ENCODE measurements at regions not wholly inside any gene's neighbourhood (a gene's known extent, or its start where the extent isn't known, plus 50 kb on each side); places are given as distances from the start of the nearest gene placed in this dataset.

GRCh38 chr15:31523655-31524049 lies 197.0 kb downstream of the KLF13 start:
- no peak overlapping the region for H3K9ac ChIP-seq (ENCODE audit: low read length)
- peaks cover 21% of the 10 kb centered on the region for H3K4me1 ChIP-seq (ENCODE audit: control insufficient read depth, insufficient read depth, low read length)
- H3K27ac ChIP-seq (ENCODE audit: low read depth, low read length) = no peak overlapping the region
- H3K9me3 ChIP-seq (ENCODE audit: control insufficient read depth, insufficient read depth, low read depth, low read length) = no peaks in the 10 kb centered on the region
- H3K36me3 ChIP-seq (ENCODE audit: control insufficient read depth, insufficient read depth, low read length) = no peaks in the 10 kb centered on the region
- H3K27me3 ChIP-seq (ENCODE audit: control insufficient read depth, insufficient read depth, low read length) = no peaks in the 10 kb centered on the region
- no peak overlapping the region for H3K4me3 ChIP-seq (ENCODE audit: low read depth, low read length)

GRCh38 chr15:31525185-31525695 lies 198.6 kb downstream of the KLF13 start:
- no peak overlapping the region for H3K27ac ChIP-seq (ENCODE audit: low read depth, low read length)
- H3K9ac ChIP-seq (ENCODE audit: low read length) = no peak overlapping the region
- no peaks in the 10 kb centered on the region for H3K9me3 ChIP-seq (ENCODE audit: control insufficient read depth, insufficient read depth, low read depth, low read length)
- H3K4me1 ChIP-seq (ENCODE audit: control insufficient read depth, insufficient read depth, low read length) = peaks cover 21% of the 10 kb centered on the region
- H3K4me3 ChIP-seq (ENCODE audit: low read depth, low read length) = no peak overlapping the region
- no peaks in the 10 kb centered on the region for H3K27me3 ChIP-seq (ENCODE audit: control insufficient read depth, insufficient read depth, low read length)
- no peaks in the 10 kb centered on the region for H3K36me3 ChIP-seq (ENCODE audit: control insufficient read depth, insufficient read depth, low read length)

- Histone ChIP-seq H3K4me3 (ENCODE audit: low read depth, low read length) (no peak overlapping the region), H3K36me3 (ENCODE audit: control insufficient read depth, insufficient read depth, low read length) (no peaks in the 10 kb centered on the region), H3K27ac (ENCODE audit: low read depth, low read length) (no peak overlapping the region), H3K9me3 (ENCODE audit: control insufficient read depth, insufficient read depth, low read depth, low read length) (no peaks in the 10 kb centered on the region), H3K4me1 (ENCODE audit: control insufficient read depth, insufficient read depth, low read length) (peaks cover 21% of the 10 kb centered on the region), H3K9ac (ENCODE audit: low read length) (no peak overlapping the region), H3K27me3 (ENCODE audit: control insufficient read depth, insufficient read depth, low read length) (no peaks in the 10 kb centered on the region)
Observed at GRCh38 chr15:31525988-31526665, 199.5 kb downstream of the KLF13 start.

- Histone ChIP-seq H3K4me3 (ENCODE audit: low read depth, low read length) (no peak overlapping the region), H3K4me1 (ENCODE audit: control insufficient read depth, insufficient read depth, low read length) (peaks cover 17% of the 10 kb centered on the region), H3K36me3 (ENCODE audit: control insufficient read depth, insufficient read depth, low read length) (no peaks in the 10 kb centered on the region), H3K27me3 (ENCODE audit: control insufficient read depth, insufficient read depth, low read length) (no peaks in the 10 kb centered on the region), H3K9me3 (ENCODE audit: control insufficient read depth, insufficient read depth, low read depth, low read length) (no peaks in the 10 kb centered on the region), H3K27ac (ENCODE audit: low read depth, low read length) (no peak overlapping the region), H3K9ac (ENCODE audit: low read length) (no peak overlapping the region)
Observed at GRCh38 chr15:31526916-31527690, 200.5 kb downstream of the KLF13 start.

GRCh38 chr15:31528846-31529245 lies 202.2 kb downstream of the KLF13 start:
- no peaks in the 10 kb centered on the region for H3K27me3 ChIP-seq (ENCODE audit: control insufficient read depth, insufficient read depth, low read length)
- peaks cover 12% of the 10 kb centered on the region for H3K4me1 ChIP-seq (ENCODE audit: control insufficient read depth, insufficient read depth, low read length)
- no peaks in the 10 kb centered on the region for H3K9me3 ChIP-seq (ENCODE audit: control insufficient read depth, insufficient read depth, low read depth, low read length)
- H3K27ac ChIP-seq (ENCODE audit: low read depth, low read length) = no peak overlapping the region
- no peak overlapping the region for H3K4me3 ChIP-seq (ENCODE audit: low read depth, low read length)
- no peaks in the 10 kb centered on the region for H3K36me3 ChIP-seq (ENCODE audit: control insufficient read depth, insufficient read depth, low read length)
- no peak overlapping the region for H3K9ac ChIP-seq (ENCODE audit: low read length)

- Histone ChIP-seq H3K9me3 (ENCODE audit: control insufficient read depth, insufficient read depth, low read depth, low read length) (no peaks in the 10 kb centered on the region), H3K27ac (ENCODE audit: low read depth, low read length) (no peak overlapping the region), H3K27me3 (ENCODE audit: control insufficient read depth, insufficient read depth, low read length) (no peaks in the 10 kb centered on the region), H3K4me3 (ENCODE audit: low read depth, low read length) (no peak overlapping the region), H3K4me1 (ENCODE audit: control insufficient read depth, insufficient read depth, low read length) (no peaks in the 10 kb centered on the region), H3K36me3 (ENCODE audit: control insufficient read depth, insufficient read depth, low read length) (no peaks in the 10 kb centered on the region), H3K9ac (ENCODE audit: low read length) (no peak overlapping the region)
Observed at GRCh38 chr15:31537770-31538592, 211.3 kb downstream of the KLF13 start.

- no peak overlapping the region for H3K4me3 ChIP-seq (ENCODE audit: low read depth, low read length)
- no peaks in the 10 kb centered on the region for H3K36me3 ChIP-seq (ENCODE audit: control insufficient read depth, insufficient read depth, low read length)
- no peaks in the 10 kb centered on the region for H3K9me3 ChIP-seq (ENCODE audit: control insufficient read depth, insufficient read depth, low read depth, low read length)
- no peaks in the 10 kb centered on the region for H3K4me1 ChIP-seq (ENCODE audit: control insufficient read depth, insufficient read depth, low read length)
- H3K27ac ChIP-seq (ENCODE audit: low read depth, low read length) = no peak overlapping the region
- H3K9ac ChIP-seq (ENCODE audit: low read length) = no peak overlapping the region
- no peaks in the 10 kb centered on the region for H3K27me3 ChIP-seq (ENCODE audit: control insufficient read depth, insufficient read depth, low read length)
Observed at GRCh38 chr15:31540633-31541032, 214.0 kb downstream of the KLF13 start.

GRCh38 chr15:31544361-31544760 lies 217.7 kb downstream of the KLF13 start:
- Histone ChIP-seq H3K4me3 (ENCODE audit: low read depth, low read length) (no peak overlapping the region), H3K9ac (ENCODE audit: low read length) (no peak overlapping the region), H3K27me3 (ENCODE audit: control insufficient read depth, insufficient read depth, low read length) (no peaks in the 10 kb centered on the region), H3K27ac (ENCODE audit: low read depth, low read length) (no peak overlapping the region), H3K9me3 (ENCODE audit: control insufficient read depth, insufficient read depth, low read depth, low read length) (no peaks in the 10 kb centered on the region), H3K36me3 (ENCODE audit: control insufficient read depth, insufficient read depth, low read length) (no peaks in the 10 kb centered on the region), H3K4me1 (ENCODE audit: control insufficient read depth, insufficient read depth, low read length) (no peaks in the 10 kb centered on the region)

GRCh38 chr15:31545257-31545656 lies 218.6 kb downstream of the KLF13 start:
- Histone ChIP-seq H3K27me3 (ENCODE audit: control insufficient read depth, insufficient read depth, low read length) (no peaks in the 10 kb centered on the region), H3K27ac (ENCODE audit: low read depth, low read length) (no peak overlapping the region), H3K9me3 (ENCODE audit: control insufficient read depth, insufficient read depth, low read depth, low read length) (no peaks in the 10 kb centered on the region), H3K4me3 (ENCODE audit: low read depth, low read length) (no peak overlapping the region), H3K9ac (ENCODE audit: low read length) (no peak overlapping the region), H3K4me1 (ENCODE audit: control insufficient read depth, insufficient read depth, low read length) (no peaks in the 10 kb centered on the region), H3K36me3 (ENCODE audit: control insufficient read depth, insufficient read depth, low read length) (no peaks in the 10 kb centered on the region)

- no peak overlapping the region for H3K9ac ChIP-seq (ENCODE audit: low read length)
- no peak overlapping the region for H3K4me3 ChIP-seq (ENCODE audit: low read depth, low read length)
- no peaks in the 10 kb centered on the region for H3K4me1 ChIP-seq (ENCODE audit: control insufficient read depth, insufficient read depth, low read length)
- no peaks in the 10 kb centered on the region for H3K27me3 ChIP-seq (ENCODE audit: control insufficient read depth, insufficient read depth, low read length)
- H3K36me3 ChIP-seq (ENCODE audit: control insufficient read depth, insufficient read depth, low read length) = no peaks in the 10 kb centered on the region
- no peaks in the 10 kb centered on the region for H3K9me3 ChIP-seq (ENCODE audit: control insufficient read depth, insufficient read depth, low read depth, low read length)
- no peak overlapping the region for H3K27ac ChIP-seq (ENCODE audit: low read depth, low read length)
Observed at GRCh38 chr15:31550211-31550977, 223.8 kb downstream of the KLF13 start.
